GM19238 (cell line): ENCODE measurements at regions not wholly inside any gene's neighbourhood (a gene's known extent, or its start where the extent isn't known, plus 50 kb on each side); places are given as distances from the start of the nearest gene placed in this dataset.

Experiments
- DNase-seq: peaks from one replicate; pipeline ENCODE4 v3.0.0; 2011; ENCODE audit warnings: low spot score; ENCODE audit not compliant: insufficient read length

DNA sequence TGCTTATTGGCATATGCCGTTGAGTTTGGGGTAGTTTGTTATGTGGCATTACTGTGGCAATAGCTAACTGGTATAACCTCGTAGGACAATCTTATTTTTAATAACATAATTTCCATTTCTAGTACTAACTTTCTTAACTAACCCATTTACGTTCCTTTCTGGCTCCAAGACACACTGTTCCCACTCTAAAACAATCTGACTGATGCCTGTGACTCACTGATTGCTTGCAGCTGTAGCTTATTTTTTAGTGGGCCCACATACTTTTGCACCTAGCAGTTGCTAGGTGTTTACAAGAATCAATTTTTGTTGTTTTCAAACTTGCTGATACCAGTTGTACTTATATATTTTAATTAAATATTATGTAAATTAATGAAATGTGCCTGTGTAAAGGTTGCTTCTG lies 52.2 kb downstream of the FAT3 start:
- DNase-seq: no peak

DNA sequence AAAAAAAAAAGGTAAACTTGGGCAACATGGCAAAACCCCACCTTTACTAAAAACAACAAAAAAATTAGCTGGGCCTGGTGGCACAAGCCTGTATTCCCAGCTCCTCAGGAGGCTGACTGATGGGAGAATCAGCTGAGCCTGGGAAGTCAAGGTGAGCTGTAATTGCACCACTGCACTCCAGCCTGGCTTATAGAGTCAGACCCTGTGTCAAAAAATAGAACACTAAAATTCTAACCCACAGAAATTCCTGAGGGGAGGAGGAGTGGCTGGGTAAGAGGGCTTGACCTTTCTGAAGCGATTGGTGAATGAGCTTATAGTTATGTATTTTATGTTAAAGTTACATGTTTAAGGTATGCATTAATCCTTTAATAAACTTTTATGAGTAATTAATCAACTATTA lies 53.3 kb downstream of the FAT3 start:
- no peak for DNase-seq

DNA sequence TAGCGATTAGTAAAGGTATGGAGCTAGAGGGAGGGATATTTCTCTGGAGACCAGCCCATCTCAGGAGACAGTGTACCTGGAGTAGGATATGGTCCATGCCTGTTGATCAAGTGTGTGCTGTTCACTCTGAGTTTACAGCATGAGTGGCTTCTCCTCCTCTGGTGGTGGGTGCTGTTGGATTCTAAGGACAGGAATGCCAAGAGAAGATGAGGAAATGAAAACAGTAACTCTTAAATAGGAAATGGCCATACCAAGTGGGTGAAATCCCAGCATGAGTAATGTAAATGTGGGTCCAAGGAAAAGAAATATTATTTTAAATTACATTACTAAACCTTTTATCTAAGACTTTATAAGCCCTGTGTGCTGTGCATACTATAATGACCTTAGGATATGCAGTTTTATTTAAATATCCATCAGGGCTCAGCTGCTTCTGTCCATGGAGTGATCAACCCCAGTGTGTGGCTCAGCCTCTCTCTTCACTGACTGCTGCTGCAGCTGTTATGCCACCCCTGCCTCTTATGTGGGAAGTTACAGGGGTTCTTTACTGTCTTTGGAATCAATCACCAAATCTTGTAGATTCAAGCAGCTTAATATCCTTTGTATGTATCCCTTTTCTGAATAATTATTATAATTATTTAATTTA lies 54.3 kb downstream of the FAT3 start:
- DNase-seq: no peak

DNA sequence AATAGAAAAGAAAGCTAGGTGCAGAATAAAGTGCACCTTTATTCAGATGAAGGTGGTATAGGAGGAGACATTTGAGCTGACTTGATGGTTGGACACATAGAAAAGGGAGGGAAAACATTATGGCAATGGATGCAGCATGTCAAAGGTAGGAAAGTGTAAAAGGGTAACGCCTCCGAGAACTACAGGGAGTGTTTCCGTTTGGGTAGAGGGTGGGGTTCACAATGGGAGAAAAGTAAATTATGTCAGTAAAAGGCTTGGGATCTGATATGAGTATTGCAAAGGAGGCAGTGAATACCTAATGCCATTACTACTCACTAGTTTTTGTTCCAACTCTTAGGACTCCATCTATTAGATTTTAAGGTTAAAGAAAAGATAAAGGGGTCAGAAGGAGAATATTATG lies 59.5 kb downstream of the FAT3 start:
- no peak for DNase-seq

DNA sequence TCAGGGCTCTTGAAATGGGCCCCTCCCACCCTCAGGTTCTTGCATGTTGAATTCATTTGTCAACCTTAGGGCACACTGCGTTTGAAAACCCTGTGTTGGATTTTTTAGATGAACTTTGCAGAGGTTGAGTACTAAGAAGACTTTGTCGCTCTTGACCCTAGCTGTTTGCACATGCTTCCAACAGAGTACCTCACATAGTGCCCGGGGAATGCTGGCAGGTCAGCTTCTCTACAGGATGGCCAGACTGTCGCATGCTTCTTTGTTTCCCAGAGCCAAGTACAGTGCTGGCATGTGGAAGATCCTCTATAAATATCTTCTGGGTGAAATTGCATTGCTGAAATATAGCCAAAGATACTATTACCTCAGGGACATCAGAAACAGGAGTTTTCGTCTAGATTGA lies 59.9 kb downstream of the FAT3 start:
- DNase-seq: no peak

DNA sequence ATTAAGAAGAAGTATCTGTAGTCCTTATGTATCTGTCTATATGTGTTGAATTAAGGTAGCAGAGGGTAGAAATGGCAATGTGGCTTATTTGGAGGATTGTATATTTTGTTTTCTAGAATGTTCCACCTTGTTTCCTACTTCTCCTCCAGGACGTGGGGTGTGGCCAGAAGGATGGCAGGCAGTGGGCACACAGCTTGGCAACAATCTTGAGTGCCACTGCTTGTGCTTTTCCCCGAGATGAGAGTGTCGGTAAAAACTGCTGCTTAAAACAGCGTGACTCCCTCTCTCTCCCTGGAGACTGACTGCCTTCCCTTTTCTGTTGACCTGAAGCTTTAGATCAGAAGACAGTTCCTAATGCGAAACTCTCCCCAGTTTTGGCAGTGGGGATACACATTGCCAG lies 61.2 kb downstream of the FAT3 start:
- no peak for DNase-seq

DNA sequence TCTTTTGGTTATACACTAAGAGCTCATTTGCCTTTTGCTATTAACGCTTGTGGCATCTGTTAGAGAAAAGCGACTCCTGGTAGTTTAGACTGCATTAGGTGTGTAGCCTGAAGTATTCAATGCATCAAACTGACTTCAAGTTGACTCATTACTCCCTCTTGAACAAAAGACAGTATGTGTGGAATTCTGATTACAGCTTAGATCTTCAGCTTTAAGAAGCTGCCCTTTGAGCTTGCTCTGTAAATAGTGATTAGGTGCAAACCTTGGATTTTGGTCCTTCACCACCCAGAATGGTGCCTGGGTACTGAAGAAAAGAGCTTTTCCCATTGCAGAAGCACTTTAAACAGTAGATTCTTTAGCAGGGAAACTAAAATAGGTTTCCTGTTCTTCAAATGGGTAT lies 62.1 kb downstream of the FAT3 start:
- no peak for DNase-seq

DNA sequence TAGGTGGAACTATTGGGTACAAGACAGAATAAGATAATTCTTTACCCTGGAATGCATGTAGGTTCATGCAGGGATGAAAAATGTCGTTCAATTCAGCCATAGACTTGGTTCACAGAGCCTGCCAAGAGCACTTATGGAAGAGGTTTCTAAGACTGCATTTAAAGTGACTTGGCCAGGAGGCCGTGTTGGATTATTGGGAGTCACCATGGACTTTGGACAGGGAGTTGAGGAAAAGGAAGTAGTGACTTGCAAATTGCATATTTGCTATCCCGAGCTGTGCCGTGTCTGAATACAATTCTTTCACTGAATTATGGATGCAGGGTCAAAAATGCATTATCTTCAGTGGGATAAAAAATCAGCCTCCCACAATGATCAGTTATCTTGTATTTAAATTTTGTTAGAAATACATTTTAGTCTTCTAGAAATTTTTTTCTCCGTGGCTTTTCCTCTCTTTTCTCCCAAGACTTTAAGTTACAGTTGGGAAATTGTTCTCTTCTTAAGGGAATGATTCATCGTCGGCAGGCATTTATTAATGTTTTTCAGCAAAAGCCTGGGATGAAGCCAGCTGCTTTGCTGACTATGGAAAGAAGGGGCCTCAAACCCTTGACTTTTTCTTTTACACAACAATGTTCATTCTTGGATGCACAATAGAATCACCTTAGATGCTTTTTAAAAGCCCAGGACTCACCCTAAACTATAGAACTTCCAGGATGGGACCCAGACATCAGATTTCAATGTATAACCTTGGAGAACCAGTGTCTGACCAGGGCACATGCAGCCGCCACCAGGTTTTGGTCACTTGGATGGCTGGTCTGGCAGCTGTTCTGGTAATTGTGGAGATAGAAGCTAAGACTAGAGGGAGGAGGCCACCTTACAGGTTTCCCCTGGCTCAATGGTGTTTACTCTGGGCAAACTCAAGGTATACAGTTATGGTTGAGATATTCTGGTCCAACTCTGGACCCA lies 70.8 kb downstream of the FAT3 start:
- DNase-seq: no peak

DNA sequence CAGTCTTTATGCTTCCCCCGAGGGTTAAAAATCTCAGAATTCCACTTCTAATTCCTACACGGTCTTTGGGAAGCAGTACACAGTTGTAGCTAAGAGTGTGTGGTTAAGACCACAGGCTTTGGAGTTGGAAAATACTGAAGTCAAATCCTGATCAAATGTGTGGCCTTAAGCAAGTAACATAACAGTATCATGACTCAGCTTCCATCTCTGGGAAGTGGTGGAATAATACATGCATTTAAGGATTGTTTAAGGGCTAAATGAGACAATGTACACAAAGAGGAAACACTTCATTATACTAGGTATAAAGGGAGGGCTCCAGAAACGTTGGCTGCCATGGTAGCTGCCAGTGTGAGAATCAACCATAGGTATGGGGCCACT lies 71.5 kb downstream of the FAT3 start:
- DNase-seq: no peak

DNA sequence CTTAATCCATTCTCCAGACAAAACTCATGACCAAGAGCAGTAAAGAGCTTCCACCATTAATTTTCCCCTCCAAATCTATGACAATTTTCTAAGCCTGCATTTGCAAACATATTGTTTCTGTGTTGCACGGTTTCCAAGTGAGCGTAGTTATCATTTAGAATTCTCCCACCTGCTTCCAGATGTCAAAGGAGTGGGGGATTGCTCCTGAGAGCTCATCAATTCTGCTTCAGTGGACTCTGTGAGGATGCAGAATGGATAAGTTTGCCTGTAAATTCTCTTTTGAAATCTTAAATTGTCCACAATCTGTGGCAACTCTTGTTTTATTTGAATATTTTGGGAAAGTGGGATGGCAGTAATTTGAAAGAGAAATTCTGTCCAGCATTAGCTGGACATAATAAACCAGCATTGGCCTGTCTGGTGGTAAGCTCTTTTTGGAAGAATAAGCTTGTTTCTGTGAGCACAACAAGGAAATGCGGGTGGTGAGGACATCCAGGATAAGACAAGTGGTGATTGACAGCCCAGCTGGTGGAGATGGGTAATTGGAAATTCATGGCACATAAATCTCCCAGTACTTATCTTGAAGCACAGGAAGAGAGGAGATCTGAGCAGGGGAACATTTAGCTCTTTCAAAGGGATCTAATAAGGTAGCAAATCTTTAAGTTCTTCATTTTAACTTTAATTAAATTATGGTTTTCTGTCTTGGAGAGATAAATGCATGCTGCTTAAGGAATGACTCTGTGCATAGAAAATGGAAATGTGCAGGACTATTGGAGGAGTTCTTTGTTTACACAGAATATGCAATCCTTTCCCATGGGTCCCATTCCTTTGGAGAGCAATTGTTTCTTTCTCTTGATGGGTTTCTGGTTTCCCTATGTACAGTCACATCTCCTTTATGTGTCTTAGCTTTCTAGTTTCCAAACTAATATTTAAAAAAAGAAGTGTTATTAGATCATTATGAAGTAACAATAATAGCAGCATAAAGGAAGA lies 73.2 kb downstream of the FAT3 start:
- no peak for DNase-seq

DNA sequence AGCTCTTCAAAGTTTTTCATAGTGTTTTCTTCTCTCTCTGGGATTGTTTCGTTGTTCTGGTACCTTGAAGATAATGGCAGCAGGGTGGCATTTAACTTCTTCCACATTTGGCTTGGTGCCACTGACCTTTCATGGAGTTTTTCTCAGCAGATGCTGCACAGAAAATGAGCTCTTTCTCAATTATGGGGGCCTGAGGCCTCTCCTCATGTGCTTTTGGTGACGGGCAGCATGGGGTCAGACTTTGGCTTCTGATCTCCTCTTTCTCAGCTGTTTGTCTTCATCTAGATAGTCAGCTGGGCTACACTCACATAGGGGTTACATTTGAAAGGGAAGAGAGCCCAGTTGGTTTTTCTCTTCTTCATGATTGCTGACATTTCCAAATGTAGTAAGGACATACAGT lies 76.3 kb downstream of the FAT3 start:
- no peak for DNase-seq

DNA sequence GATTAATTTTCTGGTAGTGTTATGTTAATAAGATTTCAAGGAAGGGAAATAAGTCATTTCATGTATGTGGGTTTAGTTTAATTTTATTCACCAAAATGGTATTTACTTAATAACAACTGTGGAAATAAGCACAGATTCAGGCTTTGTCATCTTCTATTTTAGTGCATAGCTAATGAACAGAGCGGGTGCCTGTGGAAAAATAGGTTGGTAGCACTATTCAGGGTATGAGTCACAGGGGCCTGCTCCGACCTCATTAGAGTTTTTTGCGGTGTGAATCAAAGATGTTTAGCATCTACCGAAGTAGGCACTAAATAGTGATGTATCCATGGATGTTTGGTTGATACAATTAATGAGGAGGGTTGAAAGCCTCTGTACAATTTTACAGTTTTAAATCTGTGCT lies 78.2 kb downstream of the FAT3 start:
- DNase-seq: no peak

DNA sequence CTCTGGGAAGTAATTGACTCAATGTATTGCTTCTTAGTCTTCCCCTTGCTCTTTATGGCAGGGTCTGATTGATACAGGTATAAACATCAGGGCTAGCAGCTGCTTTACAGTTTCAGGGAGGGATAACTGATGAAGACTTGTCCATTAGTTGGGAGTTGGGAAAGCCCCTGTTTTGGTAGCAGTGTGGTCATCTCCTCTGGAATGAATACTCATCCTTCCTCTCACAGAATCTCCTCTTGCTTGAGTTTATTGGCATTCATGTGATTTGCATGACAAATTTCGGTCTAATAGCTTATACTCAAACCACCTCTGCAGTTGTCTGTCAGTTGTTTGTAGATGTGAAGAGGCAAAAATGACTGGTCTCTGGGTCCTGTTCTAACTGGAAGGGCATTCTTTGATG lies 79.7 kb downstream of the FAT3 start:
- no peak for DNase-seq

DNA sequence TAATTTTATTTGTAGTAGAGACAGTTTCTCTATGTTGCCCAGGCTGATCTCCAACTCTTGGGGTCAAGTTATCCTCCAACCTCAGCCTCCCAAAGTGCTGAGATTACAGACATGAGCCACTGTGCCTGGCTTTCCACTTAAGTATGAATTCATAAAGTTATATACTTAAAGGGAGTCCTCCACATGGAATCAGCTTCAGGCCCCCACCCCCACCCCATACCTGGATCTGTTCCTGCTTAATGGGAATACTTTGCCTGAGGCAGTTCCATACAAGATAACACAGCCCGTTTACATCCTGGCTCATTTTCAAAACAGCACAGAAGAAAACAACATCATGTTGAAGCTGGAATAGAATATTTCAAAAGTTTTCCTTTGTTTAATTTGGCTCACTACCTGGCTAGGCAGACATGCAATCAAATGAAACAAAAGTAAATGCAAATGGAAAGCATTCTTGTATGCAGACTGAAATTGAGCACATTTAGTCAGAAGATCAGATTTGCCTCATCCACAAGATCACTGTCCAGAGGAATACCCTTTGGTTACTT lies 82.4 kb downstream of the FAT3 start:
- DNase-seq: no peak

DNA sequence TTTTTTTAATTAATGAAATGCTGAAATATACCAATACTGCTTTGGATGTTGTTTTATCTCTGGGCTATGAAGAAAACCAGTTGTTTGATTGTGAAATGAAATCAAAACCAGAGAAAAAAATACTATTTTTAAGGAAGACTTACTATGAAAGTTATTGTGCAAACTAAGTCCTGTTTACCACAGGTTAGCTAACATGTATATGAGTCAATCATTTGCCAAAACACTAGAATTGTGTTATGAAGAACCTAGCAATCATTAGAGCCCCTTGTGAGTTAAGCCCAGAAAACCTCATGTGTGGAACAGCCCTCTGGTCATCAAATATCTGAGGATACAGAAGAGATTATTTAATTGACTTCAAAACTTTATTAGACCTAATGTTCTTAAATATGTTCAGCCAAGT lies 83.7 kb downstream of the FAT3 start:
- no peak for DNase-seq

DNA sequence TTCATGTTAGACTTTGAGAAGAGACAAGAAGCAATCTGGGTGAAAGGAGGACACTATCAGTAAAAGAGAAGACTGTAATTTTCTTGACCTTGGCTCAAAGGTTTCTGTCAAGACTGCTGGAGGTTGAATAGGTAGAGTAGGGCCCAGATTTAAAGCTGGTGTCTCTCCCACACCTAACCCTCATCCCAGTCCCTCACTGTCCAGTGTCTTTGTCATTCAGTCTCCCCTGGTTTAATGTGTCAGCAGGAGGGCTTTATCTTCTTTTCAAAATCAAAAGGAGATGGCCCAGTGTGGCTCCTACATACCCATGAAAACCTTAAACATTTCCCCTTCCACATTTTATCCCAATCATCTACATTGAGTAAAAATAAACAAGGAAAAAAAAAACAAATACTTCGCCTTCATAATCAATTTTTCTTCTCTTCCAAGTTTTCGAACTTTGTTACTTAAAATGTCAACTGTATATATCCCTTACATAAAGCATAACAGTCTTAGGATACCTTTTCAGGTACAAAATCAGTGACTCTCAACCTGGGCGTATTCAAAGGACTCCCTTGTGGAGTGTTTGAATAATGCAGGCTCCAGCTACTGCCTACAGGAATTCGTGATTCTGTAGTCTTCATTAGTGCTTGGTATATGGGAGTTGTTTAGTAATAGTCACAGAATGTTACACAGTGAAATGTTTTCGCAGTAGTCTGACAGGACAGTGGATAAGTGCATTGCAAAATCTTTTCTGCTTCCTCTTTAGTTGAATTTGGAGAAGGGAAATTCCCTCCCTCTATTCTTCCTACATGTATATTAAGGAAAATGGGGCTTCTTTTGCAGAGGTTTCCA lies 87.2 kb downstream of the FAT3 start:
- no peak for DNase-seq

DNA sequence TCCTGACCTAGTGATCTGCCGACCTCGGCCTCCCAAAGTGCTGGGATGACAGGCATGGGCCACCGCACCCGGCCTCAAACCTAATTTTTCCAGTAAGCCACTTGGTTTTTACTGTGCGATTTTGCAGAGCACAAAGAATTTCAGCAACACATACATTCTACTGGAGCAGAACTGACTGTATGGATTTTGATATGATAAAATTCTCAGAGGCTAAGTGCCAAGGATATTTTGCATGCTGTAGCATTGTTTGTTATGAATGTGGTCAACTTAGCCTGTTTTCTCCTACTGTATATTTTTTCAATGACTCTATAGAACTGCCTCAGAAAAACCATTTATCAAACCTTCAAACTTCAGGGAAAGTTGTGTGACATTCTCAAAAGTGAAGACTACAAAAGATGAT lies 89.2 kb downstream of the FAT3 start:
- DNase-seq: no peak

DNA sequence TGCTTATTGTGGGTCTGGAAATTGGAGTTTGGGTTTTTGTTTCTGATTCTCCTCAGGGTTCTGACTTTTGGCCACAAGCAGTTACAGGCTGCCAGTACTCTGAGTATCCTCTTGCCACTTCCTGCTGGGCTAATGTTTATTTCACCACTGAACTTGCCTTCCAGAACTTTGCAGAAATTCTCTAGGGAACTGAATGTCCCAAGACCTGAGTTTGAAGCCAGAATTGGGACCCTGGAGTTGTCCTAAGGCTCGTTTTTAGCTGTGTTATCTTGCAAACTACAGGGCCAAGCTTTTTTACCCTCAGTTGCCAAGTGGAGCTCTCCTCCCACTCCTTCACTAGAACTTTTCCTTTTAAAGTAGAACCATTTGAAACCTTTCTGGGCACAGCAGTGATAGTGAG lies 89.9 kb downstream of the FAT3 start:
- no peak for DNase-seq

DNA sequence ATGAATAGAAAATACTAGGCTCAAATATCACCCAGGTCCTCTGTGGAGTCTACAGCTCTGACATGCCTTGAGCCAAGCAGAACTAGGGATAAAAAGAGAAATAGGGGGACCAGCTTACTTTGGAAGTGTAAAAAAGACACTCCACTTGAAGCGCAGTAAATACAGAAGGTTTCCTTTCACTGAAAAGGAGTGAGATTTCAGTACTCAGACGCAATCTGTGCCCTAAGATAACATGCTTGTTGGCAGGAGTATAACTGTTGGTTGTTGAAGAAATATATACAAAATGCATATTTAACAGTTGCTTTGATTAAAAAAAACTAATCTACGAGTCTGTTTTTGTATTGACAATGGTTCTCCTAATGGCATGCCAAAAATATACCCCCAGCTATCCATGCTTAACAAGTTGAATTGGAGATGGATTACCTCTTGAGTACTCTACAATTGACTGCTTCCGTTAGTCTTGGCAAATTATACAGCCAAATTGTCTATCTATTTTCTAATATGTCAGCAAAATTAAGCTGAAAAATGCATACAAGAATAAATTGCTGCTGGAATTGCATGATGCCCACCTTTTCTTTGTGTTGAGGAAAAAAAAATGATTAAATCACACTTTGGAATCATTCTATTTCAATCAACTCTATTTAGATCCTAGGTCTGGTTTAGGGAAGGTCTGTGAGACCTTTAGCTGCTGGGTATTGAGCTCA lies 91.6 kb downstream of the FAT3 start:
- DNase-seq: no peak

DNA sequence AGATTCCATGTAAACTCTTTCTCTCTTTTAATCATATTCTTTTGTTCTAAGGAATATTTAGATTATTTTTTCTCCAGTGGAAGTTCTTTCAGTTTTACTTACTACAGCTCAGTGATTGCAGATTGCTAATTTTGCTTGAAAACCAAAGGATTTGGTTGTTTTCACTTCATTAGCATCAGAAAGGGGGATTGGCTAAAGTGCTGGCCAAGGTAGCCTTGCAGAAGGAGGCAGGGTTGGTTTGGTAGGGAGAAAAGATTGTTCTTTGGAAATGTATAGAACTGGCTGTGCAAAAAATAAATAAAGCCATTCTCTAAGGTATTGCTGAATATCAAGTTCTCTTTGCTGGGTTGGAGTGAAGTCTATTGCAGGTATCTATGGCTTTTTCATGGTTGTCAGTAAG lies 92.6 kb downstream of the FAT3 start:
- no peak for DNase-seq
